Liver (tissue), 8 donors: ENCODE measurements at regions not wholly inside any gene's neighbourhood (a gene's known extent, or its start where the extent isn't known, plus 50 kb on each side); places are given as distances from the start of the nearest gene placed in this dataset.

Experiments
- DNase-seq: peaks from one replicate; pipeline ENCODE4 v3.0.0-alpha.2; 2017; ENCODE audit warnings: low spot score
- H3K27ac ChIP-seq, 2 donors: one replicate each; pipeline ENCODE4 v1.7.0; 2013; ENCODE audit warnings: inconsistent platforms in 2 of 2, low read length in 2 of 2, control low read depth in 1 of 2, low read depth in 1 of 2, mild to moderate bottlenecking in 1 of 2
- H3K27me3 ChIP-seq, 4 donors: one replicate each; pipeline versions ENCODE4 v1.6.1 to v1.7.0; 2013; ENCODE audit warnings: low read length in 3 of 4, inconsistent platforms in 1 of 4, mild to moderate bottlenecking in 1 of 4, moderate library complexity in 1 of 4; ENCODE audit not compliant: control insufficient read depth in 4 of 4, insufficient read depth in 4 of 4
- H3K36me3 ChIP-seq, 4 donors: one replicate each; pipeline versions ENCODE4 v1.6.1 to v1.7.0; 2013; ENCODE audit warnings: low read length in 3 of 4, mild to moderate bottlenecking in 3 of 4, low read depth in 1 of 4, moderate library complexity in 1 of 4; ENCODE audit not compliant: control insufficient read depth in 4 of 4, insufficient read depth in 3 of 4
- H3K4me1 ChIP-seq, 4 donors: one replicate each; pipeline versions ENCODE4 v1.6.1 to v1.7.0; 2013; ENCODE audit warnings: low read length in 3 of 4, mild to moderate bottlenecking in 3 of 4, moderate library complexity in 1 of 4; ENCODE audit not compliant: control insufficient read depth in 4 of 4, insufficient read depth in 4 of 4
- H3K4me3 ChIP-seq, 3 donors: one replicate each; pipeline versions ENCODE4 v1.6.1 to v1.7.0; 2013; ENCODE audit warnings: low read length in 3 of 3, control low read depth in 1 of 3, low read depth in 1 of 3, mild to moderate bottlenecking in 1 of 3
- H3K9ac ChIP-seq, 2 donors: one replicate each; pipeline ENCODE4 v1.7.0; 2013; ENCODE audit warnings: low read length in 2 of 2, mild to moderate bottlenecking in 2 of 2, moderate library complexity in 2 of 2, control low read depth in 1 of 2, low read depth in 1 of 2
- H3K9me3 ChIP-seq, 4 donors: one replicate each; pipeline versions ENCODE4 v1.6.1 to v1.7.0; 2013; ENCODE audit warnings: low read length in 3 of 4; ENCODE audit not compliant: control insufficient read depth in 4 of 4
- CTCF ChIP-seq: fragments of 150-350 bp; IDR thresholded peaks from 2 replicates; pipeline ENCODE4 v1.5.1; 2017; ENCODE audit warnings: improper control_type of control experiment, low read depth, low read length; ENCODE audit not compliant: missing input control
- EGR1 ChIP-seq, 2 donors: IDR thresholded peaks; 2 replicates each; pipeline ENCODE4 v1.6.1; 2016 to 2018; ENCODE audit warnings: antibody characterized with exemption in 2 of 2, low read depth in 2 of 2
- FOXA1 ChIP-seq: IDR thresholded peaks from 2 replicates; pipeline ENCODE4 v1.6.1; 2016; ENCODE audit warnings: antibody characterized with exemption
- FOXA2 ChIP-seq: IDR thresholded peaks from 2 replicates; pipeline ENCODE4 v1.6.1; 2016; ENCODE audit warnings: antibody characterized with exemption
- GABPA ChIP-seq, 2 donors: IDR thresholded peaks in 1 of 2; conservative IDR thresholded peaks in 1 of 2; 2 replicates each; pipeline ENCODE4 v1.6.1; 2016; ENCODE audit warnings: antibody characterized with exemption in 2 of 2, mild to moderate bottlenecking in 1 of 2, moderate library complexity in 1 of 2
- HNF4A ChIP-seq, 2 donors: conservative IDR thresholded peaks; 2 replicates each; pipeline ENCODE4 v1.6.1; 2016; ENCODE audit warnings: antibody characterized with exemption in 2 of 2, mild to moderate bottlenecking in 2 of 2
- HNF4G ChIP-seq: IDR thresholded peaks from 2 replicates; pipeline ENCODE4 v1.6.1; 2016; ENCODE audit warnings: antibody characterized with exemption
- JUND ChIP-seq, 2 donors: IDR thresholded peaks; 2 replicates each; pipeline ENCODE4 v1.6.1; 2016; ENCODE audit warnings: antibody characterized with exemption in 2 of 2
- NR2F2 ChIP-seq: IDR thresholded peaks from 2 replicates; pipeline ENCODE4 v1.6.1; 2016; ENCODE audit warnings: antibody characterized with exemption
- RAD21 ChIP-seq, 2 donors: IDR thresholded peaks; 2 replicates each; pipeline ENCODE4 v1.6.1; 2016; ENCODE audit warnings: antibody characterized with exemption in 2 of 2, mild to moderate bottlenecking in 2 of 2
- ZBTB33 ChIP-seq: IDR thresholded peaks from 2 replicates; pipeline ENCODE4 v1.6.1; 2016; ENCODE audit warnings: antibody characterized with exemption
- WGBS: extraction: QIAGEN DNeasy Blood & Tissue Kit; methylation state at CpG from one replicate; pipeline ENCODE4 v1.1.7; 2013; 5-methylcytosine and 5-hydroxymethylcytosine counted together
- TF ChIP-seq, protein P1 (sequence below): IDR thresholded peaks from 2 replicates; pipeline ENCODE4 v1.6.1; 2016; ENCODE audit warnings: antibody characterized with exemption, mild to moderate bottlenecking
- donor health status: healthy.
- donor health status: healthy.
- donor health status: healthy.
- donor health status: healthy.
- donor health status: healthy.

DNA sequence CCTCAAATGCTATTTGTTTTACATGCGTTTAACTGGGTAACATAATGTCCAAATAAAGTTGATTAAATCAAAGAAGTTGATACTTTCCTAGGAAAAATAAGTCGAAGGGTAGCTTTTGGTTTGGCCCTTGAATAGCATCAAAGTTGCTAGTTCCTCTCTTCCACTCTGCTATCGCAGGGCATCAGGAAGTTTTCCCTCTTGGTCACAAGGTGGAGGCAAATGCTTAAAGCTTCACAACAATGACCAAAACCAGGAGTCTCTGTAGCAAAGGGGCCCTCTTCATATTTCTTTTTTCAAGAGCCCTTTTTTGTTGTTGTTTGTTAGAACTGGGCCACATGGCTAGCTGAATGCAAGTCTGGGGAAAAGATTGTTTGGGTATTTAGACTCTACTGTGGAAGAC lies 668.4 kb downstream of the KCNT2 start:
- Histone ChIP-seq H3K27ac (no peak overlapping the region), H3K9ac (no peak overlapping the region), H3K27me3 (no peaks in the 10 kb centered on the region), H3K4me3 (no peak overlapping the region), H3K9me3 (no peaks in the 10 kb centered on the region), H3K36me3 (no peaks in the 10 kb centered on the region), H3K4me1 (no peaks in the 10 kb centered on the region)
- WGBS: 55% methylated on average over 3 of the region's 3 CpGs
- no peak for DNase-seq
- peak; percentile 28 to 47 for TF ChIP-seq RAD21 (IDR thresholded peaks at IDR 0.05)
- TF ChIP-seq ZBTB33: no peak

DNA sequence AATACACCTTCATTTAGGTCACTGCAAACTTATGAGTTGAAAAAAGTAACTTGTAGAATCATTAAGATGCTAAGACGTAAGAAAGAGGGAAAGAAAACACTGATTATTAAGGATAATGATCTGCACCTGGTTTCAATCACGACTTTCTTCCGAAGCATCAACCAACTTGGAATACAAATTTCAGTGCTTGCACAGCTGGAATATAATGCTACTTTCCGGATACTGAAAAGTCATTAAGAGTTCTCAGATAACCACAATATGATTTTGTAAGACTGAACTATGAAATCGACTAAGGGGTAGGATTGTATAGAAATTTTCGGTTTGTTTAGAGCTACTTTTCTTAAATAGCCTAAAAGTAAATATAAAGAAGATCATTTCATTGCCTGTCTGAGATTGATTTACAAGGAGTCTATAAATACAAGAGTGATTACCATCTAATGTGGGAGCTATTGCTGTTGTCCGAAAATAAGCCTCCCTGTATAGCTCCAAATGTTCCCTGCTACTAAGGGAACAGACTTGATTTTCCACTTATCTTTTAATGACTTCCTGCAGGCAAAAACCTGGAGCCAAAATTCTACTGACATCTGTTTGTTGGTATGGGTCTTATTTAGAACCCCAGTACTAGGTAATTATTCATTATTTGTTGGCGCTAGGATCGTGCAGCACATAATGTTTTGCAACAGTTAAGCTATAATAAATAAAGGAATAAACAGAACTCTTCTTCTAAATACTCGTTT lies 673.3 kb downstream of the KCNT2 start:
- Histone ChIP-seq H3K4me3 (no peak overlapping the region), H3K9ac (no peak overlapping the region), H3K9me3 (no peaks in the 10 kb centered on the region), H3K27ac (no peak overlapping the region), H3K27me3 (no peaks in the 10 kb centered on the region), H3K36me3 (no peaks in the 10 kb centered on the region), H3K4me1 (no peaks in the 10 kb centered on the region)
- no peak for TF ChIP-seq FOXA2
- TF ChIP-seq HNF4A (conservative IDR thresholded peaks at IDR 0.05): no peak
- TF ChIP-seq GABPA (IDR thresholded peaks at IDR 0.05 in 1 of 2, conservative IDR thresholded peaks at IDR 0.05 in 1 of 2): no peak
- no peak for TF ChIP-seq EGR1 (IDR thresholded peaks at IDR 0.05; ENCODE audit: low read depth in 2 of 2)
- TF ChIP-seq, protein P1, sequence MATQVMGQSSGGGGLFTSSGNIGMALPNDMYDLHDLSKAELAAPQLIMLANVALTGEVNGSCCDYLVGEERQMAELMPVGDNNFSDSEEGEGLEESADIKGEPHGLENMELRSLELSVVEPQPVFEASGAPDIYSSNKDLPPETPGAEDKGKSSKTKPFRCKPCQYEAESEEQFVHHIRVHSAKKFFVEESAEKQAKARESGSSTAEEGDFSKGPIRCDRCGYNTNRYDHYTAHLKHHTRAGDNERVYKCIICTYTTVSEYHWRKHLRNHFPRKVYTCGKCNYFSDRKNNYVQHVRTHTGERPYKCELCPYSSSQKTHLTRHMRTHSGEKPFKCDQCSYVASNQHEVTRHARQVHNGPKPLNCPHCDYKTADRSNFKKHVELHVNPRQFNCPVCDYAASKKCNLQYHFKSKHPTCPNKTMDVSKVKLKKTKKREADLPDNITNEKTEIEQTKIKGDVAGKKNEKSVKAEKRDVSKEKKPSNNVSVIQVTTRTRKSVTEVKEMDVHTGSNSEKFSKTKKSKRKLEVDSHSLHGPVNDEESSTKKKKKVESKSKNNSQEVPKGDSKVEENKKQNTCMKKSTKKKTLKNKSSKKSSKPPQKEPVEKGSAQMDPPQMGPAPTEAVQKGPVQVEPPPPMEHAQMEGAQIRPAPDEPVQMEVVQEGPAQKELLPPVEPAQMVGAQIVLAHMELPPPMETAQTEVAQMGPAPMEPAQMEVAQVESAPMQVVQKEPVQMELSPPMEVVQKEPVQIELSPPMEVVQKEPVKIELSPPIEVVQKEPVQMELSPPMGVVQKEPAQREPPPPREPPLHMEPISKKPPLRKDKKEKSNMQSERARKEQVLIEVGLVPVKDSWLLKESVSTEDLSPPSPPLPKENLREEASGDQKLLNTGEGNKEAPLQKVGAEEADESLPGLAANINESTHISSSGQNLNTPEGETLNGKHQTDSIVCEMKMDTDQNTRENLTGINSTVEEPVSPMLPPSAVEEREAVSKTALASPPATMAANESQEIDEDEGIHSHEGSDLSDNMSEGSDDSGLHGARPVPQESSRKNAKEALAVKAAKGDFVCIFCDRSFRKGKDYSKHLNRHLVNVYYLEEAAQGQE: no peak
- no peak for TF ChIP-seq JUND (IDR thresholded peaks at IDR 0.05)
- no peak for TF ChIP-seq ZBTB33
- no peak for TF ChIP-seq NR2F2
- no peak for TF ChIP-seq RAD21 (IDR thresholded peaks at IDR 0.05)
- TF ChIP-seq FOXA1: no peak
- TF ChIP-seq HNF4G: no peak
- no peak for TF ChIP-seq CTCF
- WGBS: 60% methylated on average over 10 of the region's 10 CpGs
- no peak for DNase-seq
